ENCODE measurements at regions not wholly inside any gene's neighbourhood (a gene's known extent, or its start where the extent isn't known, plus 50 kb on each side); places are given as distances from the start of the nearest gene placed in this dataset.

GRCh38 chr13:55669051-55669450 lies 1471.7 kb upstream of the PRR20A start:
- Histone ChIP-seq H3K4me1 (no peaks in the 10 kb centered on the region), H3K4me3 (no peak overlapping the region), H3K27me3 (no peaks in the 10 kb centered on the region), H3K36me3 (no peaks in the 10 kb centered on the region), H3K9me3 (no peaks in the 10 kb centered on the region), H3K27ac (no peak overlapping the region)
- no peak for DNase-seq
- intact Hi-C loops (cut with DNase I): no loop called here
- WGBS, 2 donors: 60 to 75% methylated on average over 1 of the region's 1 CpG
- no peak for TF ChIP-seq POLR2AphosphoS5 (IDR thresholded peaks at IDR 0.05)
- TF ChIP-seq EP300 (IDR thresholded peaks at IDR 0.05): no peak

- Histone ChIP-seq H3K9me3 (no peaks in the 10 kb centered on the region), H3K27ac (no peak overlapping the region), H3K36me3 (no peaks in the 10 kb centered on the region), H3K4me1 (no peaks in the 10 kb centered on the region), H3K4me3 (no peak overlapping the region), H3K27me3 (no peaks in the 10 kb centered on the region)
- 87 to 91% methylated on average over 2 of the region's 2 CpGs for WGBS, 2 donors
- intact Hi-C loops (cut with DNase I): no loop called here
- no peak for DNase-seq
- TF ChIP-seq POLR2A (IDR thresholded peaks at IDR 0.05): no peak
- no peak for TF ChIP-seq CTCF (IDR thresholded peaks at IDR 0.05)
- TF ChIP-seq POLR2AphosphoS5 (IDR thresholded peaks at IDR 0.05): no peak
- no peak for TF ChIP-seq EP300 (IDR thresholded peaks at IDR 0.05)
These were observed 1466.8 kb upstream of the PRR20A start for GRCh38 chr13:55673910-55674309.

- no peak overlapping the region for H3K27ac ChIP-seq
- H3K4me1 ChIP-seq: no peaks in the 10 kb centered on the region
- H3K4me3 ChIP-seq: no peak overlapping the region
- H3K27me3 ChIP-seq: no peaks in the 10 kb centered on the region
- H3K36me3 ChIP-seq: no peaks in the 10 kb centered on the region
- 67 to 71% methylated on average over 3 of the region's 3 CpGs for WGBS, 2 donors
- H3K9me3 ChIP-seq: peaks cover 0 to 3% (median 0%) of the 10 kb centered on the region in 4 donors
- TF ChIP-seq POLR2A (IDR thresholded peaks at IDR 0.05): no peak
- no peak for TF ChIP-seq POLR2AphosphoS5 (IDR thresholded peaks at IDR 0.05)
- TF ChIP-seq CTCF (IDR thresholded peaks at IDR 0.05): no peak
- DNase-seq: no peak
- intact Hi-C loops (cut with DNase I): no loop called here
These were observed 1457.9 kb upstream of the PRR20A start for GRCh38 chr13:55682776-55683175.

GRCh38 chr13:55705526-55705925 lies 1435.2 kb upstream of the PRR20A start:
- 65 to 68% methylated on average over 1 of the region's 1 CpG for WGBS, 2 donors
- intact Hi-C loops (cut with DNase I): no loop called here
- no peak overlapping the region for H3K4me3 ChIP-seq
- H3K27me3 ChIP-seq: no peaks in the 10 kb centered on the region
- DNase-seq: no peak
- H3K36me3 ChIP-seq: no peaks in the 10 kb centered on the region
- H3K27ac ChIP-seq: no peak overlapping the region
- TF ChIP-seq CTCF (IDR thresholded peaks at IDR 0.05) (no peak), POLR2AphosphoS5 (IDR thresholded peaks at IDR 0.05) (no peak), POLR2A (IDR thresholded peaks at IDR 0.05) (no peak), EP300 (IDR thresholded peaks at IDR 0.05) (no peak)
- H3K9me3 ChIP-seq: no peaks in the 10 kb centered on the region
- no peaks in the 10 kb centered on the region for H3K4me1 ChIP-seq

GRCh38 chr13:55705971-55706370 lies 1434.7 kb upstream of the PRR20A start:
- Histone ChIP-seq H3K4me3 (no peak overlapping the region), H3K27me3 (no peaks in the 10 kb centered on the region), H3K9me3 (no peaks in the 10 kb centered on the region), H3K36me3 (no peaks in the 10 kb centered on the region), H3K4me1 (no peaks in the 10 kb centered on the region), H3K27ac (no peak overlapping the region)
- TF ChIP-seq POLR2A (IDR thresholded peaks at IDR 0.05) (no peak), EP300 (IDR thresholded peaks at IDR 0.05) (no peak), POLR2AphosphoS5 (IDR thresholded peaks at IDR 0.05) (no peak), CTCF (IDR thresholded peaks at IDR 0.05) (no peak)
- intact Hi-C loops (cut with DNase I): no loop called here
- DNase-seq: no peak
- 63 to 74% methylated on average over 3 of the region's 3 CpGs for WGBS, 2 donors

All from sigmoid colon (tissue), 6 donors.